GM21786 (cell line): ENCODE measurements at regions not wholly inside any gene's neighbourhood (a gene's known extent, or its start where the extent isn't known, plus 50 kb on each side); places are given as distances from the start of the nearest gene placed in this dataset.
"Not testable (repeated sequence)": the region's sequence is repeated elsewhere in the genome, so short reads cannot be mapped to it uniquely, and the experiment has no call there.

Experiments
- ATAC-seq: cut with Tn5 transposase; IDR thresholded peaks from one replicate; pipeline ENCODE4 v1.9.1; 2021; ENCODE audit not compliant: unreplicated experiment

DNA sequence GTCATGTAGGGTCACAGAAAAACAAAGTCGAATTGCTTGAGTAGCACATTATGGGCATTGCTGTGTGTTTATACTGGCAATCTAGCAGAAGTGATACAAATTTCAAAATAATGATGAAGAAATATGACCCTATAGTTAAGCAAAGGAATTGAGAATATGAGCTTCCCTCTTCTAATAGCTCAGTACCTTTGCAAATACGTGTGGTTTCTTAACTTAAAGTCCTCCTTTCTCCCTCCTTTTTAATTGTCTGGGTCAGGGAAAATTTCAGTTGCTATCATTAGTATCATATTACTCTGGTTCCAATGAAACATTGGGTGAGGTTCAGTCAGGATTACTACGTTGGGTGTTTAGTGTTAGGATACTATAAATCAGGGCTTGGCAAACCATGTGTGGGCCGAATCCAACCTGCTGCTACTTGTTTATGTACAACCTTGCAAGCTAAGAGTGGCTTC, 166.8 kb upstream of the CARMIL1 start:
- no peak for ATAC-seq

DNA sequence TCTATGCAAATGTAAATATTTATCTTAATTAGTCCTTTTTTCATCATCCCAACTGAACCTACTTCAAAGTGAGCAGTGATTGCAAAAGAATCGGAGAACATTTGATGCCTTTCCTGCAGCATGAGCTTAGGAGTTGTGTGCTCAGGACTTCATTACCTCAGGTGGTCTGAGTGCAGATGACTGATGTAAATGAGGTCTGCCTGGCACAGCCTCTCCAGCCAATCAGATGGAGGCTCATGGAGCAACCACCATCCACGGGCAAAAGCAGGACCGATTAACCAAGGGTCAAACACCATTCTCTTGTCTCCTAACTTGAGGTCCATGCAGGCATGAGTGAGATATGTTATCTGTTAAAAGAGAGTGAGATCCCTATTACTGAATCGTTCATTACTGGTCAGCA, 165.7 kb upstream of the CARMIL1 start:
- no peak for ATAC-seq

- ATAC-seq, result no peak
Measured at GRCh38 chr6:25118038-25118437, 161.1 kb upstream of the CARMIL1 start.

- ATAC-seq, result no peak
Measured at GRCh38 chr6:25121186-25121585, 158.0 kb upstream of the CARMIL1 start.

DNA sequence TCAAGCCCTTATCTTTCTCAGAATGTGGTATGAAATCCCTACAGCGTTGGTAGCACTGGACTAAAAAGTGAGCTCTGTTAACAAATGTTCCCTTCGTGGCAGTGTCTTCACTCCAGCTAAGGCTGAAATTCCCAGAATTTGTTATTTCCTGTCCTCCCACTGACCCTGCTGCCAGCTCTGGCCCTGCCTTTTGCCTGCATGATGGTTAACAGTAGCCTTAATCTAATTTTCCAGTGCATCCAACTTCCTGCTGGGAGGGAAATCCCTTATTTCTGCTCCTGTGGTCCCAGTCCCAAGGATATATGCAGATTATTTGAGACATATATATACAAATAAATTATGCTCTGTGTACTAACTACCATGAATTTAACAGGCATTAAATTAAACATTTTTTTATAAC, 157.2 kb upstream of the CARMIL1 start:
- no peak for ATAC-seq

- no peak for ATAC-seq
Measured at GRCh38 chr6:25122622-25123237, 156.4 kb upstream of the CARMIL1 start.

- no peak for ATAC-seq
Measured at GRCh38 chr6:25124216-25124715, 154.9 kb upstream of the CARMIL1 start.

- no peak for ATAC-seq
Measured at GRCh38 chr6:25125736-25126135, 153.4 kb upstream of the CARMIL1 start.

- ATAC-seq, result no peak
Measured at GRCh38 chr6:25127076-25127837, 151.9 kb upstream of the CARMIL1 start.

DNA sequence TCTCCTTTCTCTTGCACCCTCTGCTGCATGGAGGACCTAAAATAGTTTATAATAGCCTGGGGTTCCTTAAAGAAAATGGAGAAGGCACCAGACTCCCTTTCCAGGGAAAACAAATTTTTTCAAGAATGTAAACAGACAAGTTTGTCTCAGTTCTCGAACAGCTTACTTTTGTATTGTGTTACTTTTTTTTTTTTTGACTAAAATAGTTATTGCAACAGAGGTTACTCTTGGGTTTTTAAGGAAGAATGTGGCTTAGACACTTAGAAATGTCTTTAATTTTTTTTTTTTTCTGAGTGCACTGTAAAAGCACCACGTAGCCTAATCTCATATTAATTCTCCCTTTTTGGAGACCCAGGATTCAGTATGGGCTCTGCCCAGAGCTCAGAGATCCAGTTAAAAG, 148.7 kb upstream of the CARMIL1 start:
- no peak for ATAC-seq

- no peak for ATAC-seq
Measured at GRCh38 chr6:25132934-25133333, 146.2 kb upstream of the CARMIL1 start.

GRCh38 chr6:25133568-25133967, 145.6 kb upstream of the CARMIL1 start:
- no peak for ATAC-seq

DNA sequence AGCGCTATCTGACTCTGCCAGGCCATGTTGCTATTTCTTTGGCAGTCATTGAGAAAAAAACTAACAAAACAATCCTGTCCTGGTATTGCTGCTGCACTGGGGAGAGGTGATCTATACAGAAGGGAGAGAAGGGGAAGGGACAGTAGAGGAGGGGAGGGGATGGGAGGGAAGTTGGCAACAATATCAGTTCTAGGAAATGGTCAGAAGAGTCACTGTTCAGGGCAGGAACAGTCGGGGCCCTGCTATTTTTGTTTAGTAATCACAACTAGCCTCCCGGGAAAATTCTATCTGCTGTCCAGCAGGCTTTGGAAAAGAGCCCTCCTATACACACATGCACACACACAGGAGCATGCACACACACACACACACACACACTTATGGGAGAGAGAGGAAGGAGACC, 142.3 kb upstream of the CARMIL1 start:
- ATAC-seq, result no peak

- ATAC-seq, result no peak
Measured at GRCh38 chr6:25137480-25137879, 141.7 kb upstream of the CARMIL1 start.

DNA sequence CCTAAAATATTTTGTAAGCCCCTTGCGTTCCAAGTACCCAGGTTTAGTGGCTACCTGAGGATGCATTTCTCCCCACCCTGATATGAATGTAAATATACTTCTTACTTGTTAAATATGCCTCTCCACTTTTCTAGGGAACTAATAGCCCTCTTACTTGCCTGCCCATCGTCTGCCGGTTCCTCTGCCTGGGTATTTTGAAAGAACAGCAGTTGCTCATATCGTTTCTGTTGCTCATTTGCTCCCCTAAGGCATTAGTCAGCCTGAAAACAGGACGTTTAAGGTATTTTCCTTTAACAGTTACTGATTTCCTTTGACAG, 141.3 kb upstream of the CARMIL1 start:
- no peak for ATAC-seq

- ATAC-seq, result peak; percentile 93
Measured at GRCh38 chr6:25138233-25138933, 140.8 kb upstream of the CARMIL1 start.

DNA sequence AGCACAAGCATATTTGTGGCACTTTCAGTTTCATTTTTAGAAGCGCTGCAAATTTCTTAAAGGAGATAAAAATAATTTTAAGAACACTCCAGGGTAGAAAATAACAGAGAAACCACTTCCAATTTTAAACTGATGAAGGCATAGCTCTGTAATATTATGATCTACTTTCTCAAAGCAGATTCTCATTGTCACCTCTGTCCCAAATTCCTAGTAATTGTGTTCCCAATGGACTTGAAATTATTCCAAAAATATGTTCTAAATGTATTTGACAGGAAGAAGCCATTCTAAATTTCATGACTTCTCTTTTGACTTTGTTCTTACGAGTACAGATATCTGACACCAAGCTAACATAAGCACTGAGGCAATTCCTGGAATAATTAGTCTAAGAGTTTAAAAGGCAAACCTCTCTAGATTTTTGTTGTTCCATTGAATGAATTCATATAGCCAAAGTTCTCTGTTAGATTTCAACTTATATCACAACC, 140.2 kb upstream of the CARMIL1 start:
- ATAC-seq, result no peak

GRCh38 chr6:25139608-25140007, 139.6 kb upstream of the CARMIL1 start:
- ATAC-seq, result not testable (repeated sequence)

GRCh38 chr6:25142506-25142905, 136.7 kb upstream of the CARMIL1 start:
- ATAC-seq, result no peak

DNA sequence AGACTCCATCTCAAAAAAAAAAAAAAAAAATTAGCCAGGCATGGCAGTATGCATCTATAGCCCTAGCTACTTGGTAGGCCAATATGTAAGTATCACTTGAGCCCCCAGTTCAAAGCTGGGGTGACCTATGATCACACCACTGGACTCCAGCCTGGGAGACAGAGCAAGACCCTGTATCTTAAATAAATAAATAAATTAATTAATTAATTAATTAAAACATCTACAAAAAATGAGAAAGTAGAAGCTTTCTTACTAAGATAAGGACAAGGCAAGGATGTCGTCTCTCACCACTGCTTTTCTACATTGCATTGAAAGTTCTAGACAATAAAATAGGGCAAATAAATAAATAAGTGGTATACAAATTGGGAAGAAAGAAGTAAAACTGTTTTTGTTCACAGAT, 134.3 kb upstream of the CARMIL1 start:
- ATAC-seq, result no peak

DNA sequence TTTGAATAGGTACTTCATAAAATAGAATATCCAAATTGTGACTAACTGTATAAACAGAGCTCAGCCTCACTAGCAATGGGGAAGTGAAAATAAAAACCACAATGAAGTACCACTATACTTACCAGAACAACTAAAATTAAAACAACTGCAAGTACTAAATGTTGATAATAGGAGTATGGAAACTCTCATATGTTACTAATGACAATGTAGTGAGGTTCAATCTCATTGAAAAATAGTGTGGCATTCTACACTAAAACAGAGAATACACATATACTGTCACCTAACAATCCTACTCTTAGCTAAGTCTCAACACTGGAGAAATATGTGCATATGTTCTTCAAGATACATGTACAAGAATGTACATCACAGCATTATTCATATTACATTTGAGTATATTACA, 132.0 kb upstream of the CARMIL1 start:
- ATAC-seq, result peak; percentile 99

GRCh38 chr6:25150031-25150430, 129.1 kb upstream of the CARMIL1 start:
- ATAC-seq, result no peak
